Activated CD4-positive, alpha-beta T cell treated with anti-CD3 and anti-CD28 coated beads, Interleukin-2, Interleukin-4, amounts not matched to agents 100 ng/mL and 50 ng/mL, durations not matched to agents 16 hours and 8 hours (primary cell): ENCODE measurements at regions not wholly inside any gene's neighbourhood (a gene's known extent, or its start where the extent isn't known, plus 50 kb on each side); places are given as distances from the start of the nearest gene placed in this dataset.

Source experiments
- DNase-seq: peaks from one replicate; pipeline ENCODE4 v3.0.0-alpha.2; 2020; ENCODE audit warnings: low spot score

- no peak for DNase-seq
Measured at GRCh38 chr14:100469632-100470522, 117.3 kb downstream of the BEGAIN start.

GRCh38 chr14:100470523-100470897 lies 116.7 kb downstream of the BEGAIN start:
- DNase-seq: no peak

DNA sequence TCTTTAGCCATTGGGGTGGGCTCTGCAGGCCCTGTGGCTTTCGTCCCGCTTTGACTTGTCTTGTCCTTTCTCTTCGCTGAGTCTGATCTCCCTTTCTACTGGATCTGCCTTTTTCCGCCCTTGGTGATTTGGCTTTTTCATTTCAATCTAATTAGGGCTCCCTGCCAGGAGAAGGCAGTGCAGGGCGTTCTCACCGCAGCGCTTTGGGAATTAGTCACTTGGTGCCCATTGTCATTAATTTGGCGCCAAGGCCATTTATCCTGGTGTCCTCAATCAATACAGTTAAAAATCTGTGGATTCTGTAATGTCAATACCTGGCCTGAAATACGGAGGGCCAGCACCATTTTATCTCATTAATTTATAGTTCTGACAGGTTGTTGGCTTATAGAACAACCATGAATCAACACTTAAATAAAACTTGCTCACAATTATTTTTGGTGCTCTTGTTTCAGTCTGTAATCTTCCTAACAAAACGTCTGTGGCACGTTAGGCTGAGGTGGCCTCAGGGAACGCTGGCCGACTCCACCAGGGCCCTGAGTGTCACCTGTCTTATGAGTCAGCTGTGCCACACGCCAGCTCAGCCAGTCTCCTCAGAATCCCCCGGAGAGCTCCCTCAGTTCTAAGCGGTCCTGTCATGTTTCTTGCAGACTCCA lies 115.7 kb downstream of the BEGAIN start:
- no peak for DNase-seq

DNA sequence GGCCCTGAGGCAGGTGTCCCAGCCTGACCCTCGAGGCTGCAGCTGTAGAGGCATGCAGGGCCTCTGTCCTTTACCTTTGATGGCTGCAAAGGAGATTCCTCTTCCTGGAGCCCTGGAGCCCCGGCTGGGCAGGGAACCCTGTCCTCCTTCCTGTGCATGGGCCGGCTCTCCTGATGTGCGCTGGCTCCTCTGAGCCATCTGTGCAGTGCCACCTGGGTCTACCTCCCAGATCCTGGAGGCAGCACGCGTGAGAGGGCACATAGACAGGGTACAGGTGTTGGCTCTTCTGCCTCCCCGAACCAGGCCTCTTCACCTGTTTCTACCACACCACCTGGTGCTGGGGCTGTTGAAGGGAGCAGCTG lies 115.1 kb downstream of the BEGAIN start:
- DNase-seq: no peak

GRCh38 chr14:100472491-100472890 lies 114.7 kb downstream of the BEGAIN start:
- no peak for DNase-seq

- DNase-seq: no peak
Measured at GRCh38 chr14:100473249-100473648, 114.0 kb downstream of the BEGAIN start.

DNA sequence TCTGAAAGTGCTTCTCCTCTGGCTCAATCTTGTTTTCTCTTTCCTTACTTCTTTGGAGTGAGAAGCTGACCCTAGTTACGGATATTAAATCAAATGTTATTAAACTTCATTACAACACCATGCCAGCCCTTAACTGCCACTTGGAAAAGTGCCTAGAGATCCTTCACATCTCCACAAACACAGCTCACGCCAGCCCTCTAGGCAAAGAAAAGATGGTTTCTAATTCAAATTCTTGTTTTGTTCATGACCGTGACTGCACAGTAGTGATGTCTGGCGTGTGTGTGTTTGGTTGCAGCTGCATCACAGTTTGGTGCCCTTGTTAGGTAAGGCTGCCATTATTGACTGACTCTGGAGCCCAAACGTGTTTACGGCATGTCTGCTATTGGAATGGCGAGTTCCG lies 113.0 kb downstream of the BEGAIN start:
- no peak for DNase-seq

DNA sequence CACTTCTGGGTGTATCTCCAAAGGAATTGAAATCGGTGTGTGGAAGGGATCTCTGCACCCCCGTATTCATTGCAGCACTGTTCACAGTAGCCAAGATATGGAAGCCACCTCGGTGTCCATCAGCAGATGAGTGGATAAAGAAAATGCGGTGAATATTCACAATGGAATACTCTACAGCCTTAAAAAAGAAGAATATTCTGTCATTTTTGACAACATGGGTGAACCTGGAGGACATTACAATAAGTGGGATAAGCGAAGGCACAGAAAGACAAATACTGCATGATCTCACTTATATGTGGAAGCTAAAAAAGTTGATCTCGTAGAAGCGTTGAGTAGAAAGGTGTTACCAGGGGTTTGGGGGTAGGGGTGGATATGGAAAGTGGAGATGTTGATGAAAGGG lies 111.9 kb downstream of the BEGAIN start:
- no peak for DNase-seq

DNA sequence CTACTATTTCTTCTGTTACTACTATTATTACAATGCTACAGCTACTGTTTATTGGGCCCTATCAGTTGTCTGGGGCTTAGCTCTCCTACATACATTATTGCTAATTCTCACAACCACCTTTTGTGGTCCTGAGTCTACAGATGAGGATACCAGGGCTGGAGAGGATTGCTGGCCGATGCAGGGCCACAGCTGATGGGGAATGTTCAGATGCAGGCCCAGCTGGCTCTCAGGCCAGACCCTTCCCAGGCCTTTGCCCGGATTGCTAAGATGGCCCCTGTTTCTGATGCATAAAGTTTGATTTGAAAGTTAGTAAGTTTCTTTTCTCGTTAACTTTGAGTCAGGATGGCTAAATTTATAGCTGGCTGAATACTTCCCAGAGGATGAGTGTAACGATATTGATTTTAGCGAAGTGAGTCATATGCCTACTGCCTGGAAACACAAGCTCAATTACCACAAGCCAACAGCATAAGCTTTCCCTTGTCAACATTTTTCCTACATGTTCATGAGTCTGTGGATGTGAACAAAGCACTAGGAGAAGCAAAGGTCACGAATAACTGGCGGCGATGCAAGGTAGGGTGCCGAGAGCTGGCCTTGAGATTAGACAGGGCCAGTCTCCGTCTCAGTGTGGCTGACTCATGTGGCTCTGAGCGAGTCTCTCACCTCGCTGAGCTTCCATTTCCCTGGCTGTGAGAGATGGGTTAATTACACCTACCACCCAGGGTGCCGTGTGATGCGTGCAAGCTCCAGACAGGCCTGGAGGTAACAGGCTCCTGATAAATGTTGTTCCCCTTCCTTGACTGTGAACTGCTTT lies 111.0 kb downstream of the BEGAIN start:
- DNase-seq: no peak

GRCh38 chr14:100484531-100485267 lies 102.5 kb downstream of the BEGAIN start:
- no peak for DNase-seq

- peak; percentile 54 for DNase-seq
Measured at GRCh38 chr14:100486025-100486828, 101.0 kb downstream of the BEGAIN start.
